IPS DF 19.7 (cell line): ENCODE measurements at regions not wholly inside any gene's neighbourhood (a gene's known extent, or its start where the extent isn't known, plus 50 kb on each side); places are given as distances from the start of the nearest gene placed in this dataset.
"Not testable (repeated sequence)": the region's sequence is repeated elsewhere in the genome, so short reads cannot be mapped to it uniquely, and the experiment has no call there.

ENCODE experiments used
- DNase-seq: peaks from one replicate; pipeline ENCODE4 v3.0.0-alpha.2; 2013; ENCODE audit warnings: low read depth, low spot score

DNA sequence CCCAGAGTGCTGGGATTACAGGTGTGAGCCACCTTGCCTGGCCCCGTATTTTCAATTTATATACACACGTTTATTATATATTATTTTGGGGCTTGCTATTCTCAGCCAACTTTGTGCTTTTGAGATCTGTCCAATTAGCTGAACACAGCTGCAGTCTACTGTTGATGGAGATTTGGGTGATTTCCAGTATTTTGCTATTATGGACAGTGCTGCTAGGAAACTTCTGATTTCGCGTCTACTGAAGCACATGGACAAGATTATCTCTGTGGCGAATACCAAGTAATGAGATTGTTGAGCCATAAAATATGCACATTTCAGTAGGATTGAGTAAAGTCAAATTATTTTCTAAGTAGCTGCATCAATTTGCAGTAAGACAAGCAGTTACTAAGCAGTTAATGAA, 1731.2 kb upstream of the CDH6 start:
- no peak for DNase-seq

DNA sequence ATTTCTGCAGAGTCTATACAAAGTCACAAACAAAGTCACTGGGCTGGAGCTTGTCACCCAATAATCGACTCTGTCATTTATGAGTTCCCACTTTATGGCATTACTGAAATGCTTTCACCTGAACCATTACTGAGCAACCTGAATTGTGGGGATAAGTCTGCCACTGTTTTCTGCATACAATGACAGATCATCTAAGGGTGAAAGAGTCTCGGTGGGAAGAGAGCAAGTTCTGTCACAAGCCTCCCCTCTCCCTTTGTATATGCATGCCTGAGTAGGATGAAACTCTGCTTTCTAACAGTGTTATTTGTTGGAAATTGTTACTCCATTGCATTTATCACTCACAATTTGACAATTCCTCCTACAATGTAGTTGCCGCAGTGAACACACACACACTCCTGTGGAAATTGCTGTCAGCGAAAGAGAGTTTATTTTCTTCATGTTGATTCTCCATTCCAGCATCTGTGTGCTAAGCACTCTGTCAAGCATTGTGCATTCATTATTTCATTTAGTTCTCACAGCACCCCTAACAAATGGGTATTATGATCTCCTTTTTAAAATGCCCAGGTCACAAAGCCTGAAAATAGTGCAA, 1732.4 kb upstream of the CDH6 start:
- no peak for DNase-seq

DNA sequence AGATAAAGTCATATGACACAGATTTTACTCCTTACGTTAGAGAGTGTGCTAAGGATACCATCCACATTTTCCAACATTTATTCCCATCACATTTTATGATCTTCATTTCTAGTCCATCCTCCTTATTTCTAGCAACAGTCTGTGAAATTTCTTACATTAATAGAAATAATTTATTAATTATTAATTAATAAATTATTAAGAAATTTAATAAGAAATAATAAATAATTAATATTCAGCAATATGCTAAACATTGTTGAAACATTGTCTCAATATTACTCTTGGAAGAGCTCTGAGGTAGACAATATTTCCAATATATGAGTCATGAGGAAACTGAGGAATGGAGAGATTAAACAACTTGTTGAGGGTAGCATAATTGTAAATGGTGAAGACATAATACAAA, 1742.5 kb upstream of the CDH6 start:
- DNase-seq: not testable (repeated sequence)

DNA sequence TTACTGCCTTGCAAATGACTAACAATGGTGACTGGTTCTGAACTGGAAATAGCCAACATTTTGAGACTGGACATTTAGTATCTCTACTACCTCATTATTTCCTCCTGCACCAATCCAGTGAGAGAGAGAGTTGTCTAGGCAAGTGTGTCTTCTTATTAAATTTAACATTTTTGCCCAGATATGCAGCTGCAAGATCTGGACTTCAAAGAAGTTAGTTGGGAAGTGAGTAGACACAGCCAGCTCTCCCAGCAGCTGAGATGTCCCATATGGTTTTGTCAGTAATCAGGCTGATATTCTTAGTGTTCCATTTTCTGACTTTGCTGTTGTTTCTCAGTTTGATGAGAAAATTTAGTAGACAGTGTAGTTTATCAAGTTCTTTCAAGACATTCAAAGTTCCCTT, 1778.8 kb upstream of the CDH6 start:
- DNase-seq: no peak

DNA sequence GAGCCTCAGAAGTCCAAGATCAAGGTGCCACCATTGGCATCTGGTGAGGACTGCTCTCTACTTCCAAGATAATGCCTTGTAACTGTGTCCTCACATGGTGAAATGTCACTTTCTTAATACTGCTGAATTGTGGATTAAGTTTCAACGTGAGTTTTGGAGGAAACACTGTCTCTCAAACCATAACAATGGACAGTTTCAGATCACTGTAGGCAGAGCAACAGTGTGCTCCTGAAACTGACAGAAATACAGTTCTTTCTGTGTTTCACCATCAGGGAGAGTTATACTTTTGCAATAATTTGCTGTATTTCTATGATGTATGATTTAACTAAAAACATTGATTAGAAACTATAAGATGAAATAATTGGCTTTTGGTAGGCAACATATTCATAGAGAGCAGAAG, 1780.5 kb upstream of the CDH6 start:
- no peak for DNase-seq

DNA sequence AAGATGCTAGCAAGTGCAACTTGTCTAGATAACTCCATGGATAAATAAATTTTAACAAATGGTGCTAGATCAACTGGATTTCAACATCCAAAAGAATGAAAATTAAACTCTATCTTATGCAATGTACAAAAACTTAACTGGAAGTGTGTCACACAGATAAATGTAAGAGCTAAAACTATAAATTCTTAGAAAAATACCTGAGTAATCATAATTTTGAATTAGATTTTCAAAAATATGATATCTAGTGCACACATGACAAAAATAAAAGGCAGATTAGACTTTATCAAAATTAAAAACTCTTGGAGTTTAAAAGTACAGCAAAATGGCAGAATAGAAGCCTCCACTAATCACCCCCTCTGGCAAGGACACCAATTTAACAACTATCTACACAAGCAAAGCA, 1791.2 kb upstream of the CDH6 start:
- no peak for DNase-seq

DNA sequence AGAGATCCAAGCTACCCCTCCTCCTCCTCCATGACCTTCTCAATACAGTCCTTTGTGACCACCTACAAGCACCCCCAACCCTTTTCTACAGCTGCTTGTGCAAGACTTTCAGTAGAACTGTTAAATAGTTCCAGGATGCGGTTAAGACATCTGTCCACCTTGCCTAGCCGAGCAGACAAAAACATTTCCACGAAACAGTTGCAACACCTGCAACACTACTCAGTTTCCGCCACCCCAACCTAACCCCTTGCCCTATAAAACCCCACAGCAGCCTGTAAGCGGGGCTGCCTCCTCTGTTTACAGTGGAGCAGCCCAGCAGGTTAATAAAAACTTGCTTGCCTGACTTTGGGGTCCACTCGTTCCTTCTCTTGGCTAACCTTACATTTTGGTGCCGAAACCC, 1803.5 kb upstream of the CDH6 start:
- DNase-seq: no peak

DNA sequence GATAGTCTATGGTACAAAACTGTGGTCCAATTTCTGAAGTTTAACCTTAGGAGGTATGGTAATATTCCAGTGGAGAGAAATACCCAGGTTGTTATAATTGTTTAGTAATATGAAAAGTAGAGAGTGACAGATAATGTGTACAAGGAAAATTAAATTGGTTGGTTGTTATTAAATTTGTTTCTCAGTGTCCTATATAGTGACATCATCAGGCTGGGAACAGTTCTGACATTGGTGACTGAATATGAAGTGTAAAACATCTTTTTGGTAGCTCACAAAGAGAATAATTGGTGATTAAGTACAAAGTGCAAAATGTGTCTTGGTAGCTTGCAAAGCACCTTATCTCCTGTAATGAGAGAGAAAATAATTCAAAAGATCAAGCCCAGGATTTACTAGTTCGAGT, 1806.1 kb upstream of the CDH6 start:
- DNase-seq: no peak

DNA sequence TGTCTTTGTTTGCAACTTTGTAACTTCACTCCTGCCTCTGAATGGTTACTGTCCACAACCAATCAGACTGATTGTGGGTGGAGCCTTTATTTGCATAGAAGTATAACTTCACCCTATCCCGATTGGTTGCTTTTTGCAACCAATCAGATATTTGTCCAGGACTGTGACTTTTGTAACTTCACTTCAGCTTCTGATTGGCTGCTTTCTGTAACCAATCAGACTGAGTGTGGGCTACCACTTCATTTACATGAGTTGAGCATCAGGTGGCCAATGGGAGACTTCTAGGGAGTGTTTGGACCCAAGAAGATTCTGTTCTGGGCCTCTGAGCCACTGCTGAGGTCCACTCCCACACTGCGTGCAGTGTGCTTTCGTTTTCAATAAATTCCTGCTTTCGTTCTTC, 1810.7 kb upstream of the CDH6 start:
- DNase-seq: no peak

DNA sequence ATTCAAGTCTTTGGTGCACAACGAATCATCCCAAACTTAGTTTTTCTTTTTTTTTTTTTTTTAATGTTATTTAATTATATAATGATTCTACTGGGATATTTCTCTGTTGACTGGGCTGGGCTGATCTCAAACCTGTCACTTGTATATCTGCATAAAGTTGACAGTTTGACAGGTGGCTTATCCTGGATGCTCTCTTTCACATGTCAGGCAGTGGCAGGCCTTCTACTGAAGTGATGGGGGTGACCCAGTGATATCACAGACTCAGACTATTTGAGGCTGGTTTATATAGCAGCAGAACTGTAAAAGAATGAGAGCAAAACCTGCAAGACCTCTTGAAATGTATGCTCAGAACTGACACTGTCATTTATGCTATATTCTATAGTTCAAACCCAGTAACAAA, 1813.5 kb upstream of the CDH6 start:
- DNase-seq: no peak

DNA sequence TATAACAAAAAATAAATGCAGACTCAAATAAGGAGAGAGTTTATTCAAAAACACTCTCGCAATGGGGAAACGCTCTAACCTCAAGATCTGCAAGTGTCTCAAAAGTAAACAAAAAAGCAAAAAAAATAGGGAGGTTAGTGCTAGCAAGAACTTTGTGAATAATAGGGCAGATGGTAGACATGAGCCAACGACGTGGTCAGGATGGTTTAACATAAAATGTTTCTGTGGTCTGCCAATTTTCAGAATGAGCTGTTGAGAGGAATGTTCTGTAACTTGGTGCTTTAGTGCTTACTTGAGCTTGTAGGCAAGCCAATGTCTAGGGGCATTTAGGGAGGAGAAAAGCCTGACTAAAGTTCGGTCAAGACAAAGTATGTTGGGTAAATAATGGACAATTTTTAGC, 1813.9 kb upstream of the CDH6 start:
- DNase-seq: no peak

DNA sequence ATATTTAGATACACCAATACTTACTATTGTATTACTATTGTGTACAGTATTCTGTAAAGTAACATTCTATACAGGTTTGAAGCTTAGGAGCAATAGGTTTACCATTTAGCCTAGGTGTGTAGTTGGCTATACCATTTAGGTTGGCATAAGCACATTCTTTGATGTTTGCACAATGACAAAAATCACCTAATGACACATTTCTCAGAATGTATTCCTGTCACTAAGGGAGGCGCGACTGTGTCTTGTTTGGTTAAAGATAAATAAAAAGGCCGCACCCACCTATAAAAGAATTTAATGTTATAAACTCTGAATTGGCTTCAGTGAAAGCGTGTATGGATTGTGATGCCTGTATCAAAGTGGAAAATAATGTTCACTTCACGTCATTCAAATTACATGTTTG, 1815.4 kb upstream of the CDH6 start:
- no peak for DNase-seq

DNA sequence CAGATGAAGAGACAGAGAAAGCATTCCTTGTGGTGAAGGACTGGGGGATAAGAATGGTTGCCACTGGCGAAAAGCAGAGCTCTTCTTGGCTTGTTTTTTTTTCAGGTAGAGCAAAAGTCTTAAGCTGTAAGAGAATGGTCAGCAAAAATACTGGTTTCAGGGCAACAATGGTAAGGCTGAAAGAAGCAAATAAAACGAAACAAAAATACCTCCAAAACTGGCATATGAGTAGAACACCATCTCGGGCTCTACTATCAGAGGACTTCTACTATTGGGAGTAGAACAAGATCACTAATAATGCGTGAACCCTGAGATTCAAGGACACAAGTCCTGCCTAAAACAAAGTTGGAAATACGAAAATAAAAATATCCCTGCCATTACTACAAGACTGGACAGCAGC, 1823.2 kb upstream of the CDH6 start:
- DNase-seq: no peak

DNA sequence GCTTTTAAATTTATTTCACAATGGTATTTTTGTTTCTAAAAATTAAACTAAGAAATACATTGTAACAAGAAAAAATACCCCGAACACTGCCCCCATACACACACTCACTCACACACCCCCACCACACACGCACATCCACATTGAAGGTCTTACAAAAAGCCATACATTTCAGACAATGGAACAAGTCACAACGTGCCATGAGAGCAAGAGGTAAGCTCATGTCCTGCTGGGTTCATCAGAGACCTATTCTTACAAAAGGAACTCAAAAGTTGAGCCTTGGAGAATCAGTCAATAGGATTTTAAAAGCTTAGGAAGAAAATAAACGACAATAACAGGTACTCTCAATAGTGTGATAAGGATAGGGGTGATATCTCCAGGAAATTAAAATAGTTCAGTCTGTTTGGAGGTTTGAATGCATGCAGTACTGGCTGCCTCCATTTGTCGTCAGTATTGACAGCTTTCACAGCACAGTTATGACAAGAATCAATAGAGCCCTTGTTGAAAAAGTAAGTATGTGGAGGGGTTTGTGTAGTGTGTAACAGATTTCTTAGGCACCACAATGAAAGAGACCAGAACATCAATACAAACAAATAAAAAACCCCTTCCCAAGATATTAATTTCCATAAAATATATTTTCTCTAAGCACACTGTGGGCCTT, 1826.2 kb upstream of the CDH6 start:
- DNase-seq: no peak

DNA sequence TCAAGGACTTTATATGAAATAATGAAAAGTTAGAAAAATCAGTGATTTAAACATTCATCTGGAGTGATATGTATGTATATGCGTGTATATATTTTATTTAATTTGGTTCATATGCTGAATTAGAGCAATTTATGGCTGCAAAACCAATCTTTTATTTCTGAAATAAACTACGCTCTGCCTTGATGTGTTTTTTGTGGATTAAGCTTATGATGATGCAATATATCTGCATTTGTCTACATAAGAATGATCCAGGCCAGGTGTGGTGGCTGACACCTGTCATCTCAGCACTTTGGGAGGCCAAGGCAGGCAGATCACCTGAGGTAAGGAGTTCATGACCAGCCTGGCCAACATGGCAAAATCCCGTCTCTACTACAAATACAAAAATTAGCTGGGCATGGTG, 1842.3 kb upstream of the CDH6 start:
- DNase-seq: no peak

DNA sequence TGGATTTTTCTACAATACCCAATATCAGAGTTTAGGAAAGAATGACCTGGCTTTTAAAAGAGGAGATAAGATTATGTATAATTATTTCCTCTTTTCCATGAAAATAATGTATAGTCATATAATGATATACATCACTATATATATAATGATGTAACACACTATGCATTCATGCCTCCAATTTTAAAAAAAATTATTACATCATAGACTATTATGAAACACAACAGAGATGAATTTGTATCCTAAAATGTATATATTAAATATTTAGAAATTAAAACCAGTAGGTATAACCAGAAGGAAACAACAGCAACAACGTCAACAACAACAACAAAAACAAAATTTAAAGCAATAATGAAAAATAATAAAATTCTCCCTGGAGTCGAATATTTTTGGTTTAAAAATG, 1856.5 kb upstream of the CDH6 start:
- DNase-seq: no peak

DNA sequence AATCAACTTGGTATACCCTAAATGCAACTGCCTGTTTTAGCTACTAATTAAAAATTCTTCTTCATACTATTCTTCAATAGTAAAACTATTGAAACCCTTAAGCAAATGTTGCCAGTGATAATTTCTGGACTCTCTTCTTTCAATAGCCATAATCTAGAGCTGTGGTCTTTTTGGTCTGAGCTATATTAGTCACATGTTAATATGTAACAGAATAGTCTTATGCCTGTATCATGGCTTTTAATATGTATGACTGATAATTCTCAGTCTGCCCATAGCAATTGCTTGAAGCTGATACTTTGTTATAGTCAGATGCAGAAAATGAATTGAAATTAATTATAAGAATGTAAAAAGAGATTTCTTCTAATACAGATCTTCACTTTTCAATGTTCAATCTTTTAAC, 1871.9 kb upstream of the CDH6 start:
- DNase-seq: no peak

DNA sequence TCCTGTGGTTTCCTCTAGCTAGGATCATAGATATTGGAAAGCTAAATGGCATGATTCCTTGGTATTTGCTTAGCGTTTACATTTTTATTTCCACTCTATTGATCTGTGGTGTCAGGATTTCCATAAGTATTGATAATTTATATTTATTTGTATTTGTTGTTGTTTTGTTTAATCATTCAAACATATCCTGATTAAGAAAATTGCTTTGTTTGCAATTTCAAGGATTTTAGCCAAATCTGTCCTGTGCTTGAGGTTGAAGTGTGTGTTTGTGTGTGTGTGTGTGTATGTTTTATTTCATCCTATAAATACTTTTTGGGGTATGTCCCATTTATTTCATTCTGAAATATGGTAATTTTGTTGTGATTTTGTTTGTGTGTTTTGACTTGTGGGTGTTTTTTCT, 1884.1 kb upstream of the CDH6 start:
- no peak for DNase-seq

DNA sequence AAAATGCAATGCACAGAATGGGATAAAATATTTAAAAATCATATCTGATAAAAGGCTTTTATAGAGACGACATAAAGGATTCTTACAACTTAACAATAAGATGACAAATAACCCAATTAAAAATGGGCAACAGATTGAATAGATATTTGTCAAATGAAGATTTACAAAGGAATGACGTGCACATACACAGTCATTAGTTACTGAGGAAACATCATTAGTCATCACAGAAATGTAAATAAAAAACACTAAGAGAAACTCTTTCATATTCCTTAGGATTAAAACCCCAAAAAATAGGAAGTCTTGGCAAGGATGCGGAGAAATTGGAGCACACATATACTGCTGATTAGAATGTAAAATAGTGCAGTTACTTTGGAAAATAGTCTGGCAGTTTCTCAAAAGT, 1886.0 kb upstream of the CDH6 start:
- no peak for DNase-seq

DNA sequence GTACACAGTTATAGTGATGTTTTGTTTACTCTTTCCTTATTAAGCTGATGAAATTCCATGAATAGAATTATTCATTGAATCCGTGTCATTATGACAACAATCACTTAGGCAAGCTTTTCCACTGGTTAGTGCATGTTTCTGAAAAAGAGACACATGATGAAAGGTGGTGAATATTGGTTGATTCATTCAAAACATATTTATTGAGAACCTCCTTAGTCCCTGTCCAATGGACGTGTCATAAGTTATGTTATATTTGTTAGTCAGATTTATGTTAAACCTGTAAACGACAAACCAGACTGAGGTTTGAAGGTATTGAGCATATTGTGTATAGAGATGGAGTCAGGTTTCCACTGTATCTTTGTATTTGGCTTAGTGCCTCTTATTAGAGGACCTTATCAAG, 1888.9 kb upstream of the CDH6 start:
- DNase-seq: no peak

DNA sequence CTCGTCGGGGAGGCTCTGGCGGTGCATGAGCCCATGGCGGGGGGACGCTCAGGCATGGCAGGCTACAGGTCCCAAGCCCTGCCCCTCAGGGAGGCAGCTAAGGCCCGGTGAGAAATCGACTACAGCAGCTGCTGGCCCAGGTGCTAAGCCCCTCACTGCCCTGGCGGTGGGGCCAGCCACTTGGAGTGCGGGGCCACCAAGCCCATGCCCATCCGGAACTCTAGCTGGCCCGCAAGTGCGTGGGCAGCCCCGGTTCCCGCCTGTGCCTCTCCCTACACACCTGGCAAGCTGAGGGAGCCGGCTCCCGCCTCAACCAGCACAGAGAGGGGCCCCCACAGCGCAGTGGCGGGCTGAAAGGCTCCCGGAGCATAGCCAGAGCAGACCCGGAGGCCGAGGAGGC, 1896.9 kb upstream of the CDH6 start:
- no peak for DNase-seq

DNA sequence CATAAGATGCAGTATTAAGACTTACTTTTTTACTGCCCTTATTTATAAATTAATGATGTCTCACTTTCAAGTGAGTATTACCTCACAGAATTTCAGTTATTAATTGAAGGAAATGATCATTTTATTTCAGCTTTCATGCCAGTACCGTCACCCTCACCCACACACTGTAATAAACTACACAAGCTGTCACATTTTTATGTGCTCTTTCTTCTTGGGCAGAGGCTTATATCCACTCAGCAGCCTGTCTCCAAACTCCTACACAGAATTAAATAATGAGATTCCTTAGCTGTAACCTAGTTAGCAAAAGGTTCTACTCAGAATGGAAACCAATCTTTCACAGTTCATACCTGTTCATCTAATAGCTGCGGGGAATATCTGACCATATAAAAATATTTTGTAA, 1915.8 kb upstream of the CDH6 start:
- no peak for DNase-seq

DNA sequence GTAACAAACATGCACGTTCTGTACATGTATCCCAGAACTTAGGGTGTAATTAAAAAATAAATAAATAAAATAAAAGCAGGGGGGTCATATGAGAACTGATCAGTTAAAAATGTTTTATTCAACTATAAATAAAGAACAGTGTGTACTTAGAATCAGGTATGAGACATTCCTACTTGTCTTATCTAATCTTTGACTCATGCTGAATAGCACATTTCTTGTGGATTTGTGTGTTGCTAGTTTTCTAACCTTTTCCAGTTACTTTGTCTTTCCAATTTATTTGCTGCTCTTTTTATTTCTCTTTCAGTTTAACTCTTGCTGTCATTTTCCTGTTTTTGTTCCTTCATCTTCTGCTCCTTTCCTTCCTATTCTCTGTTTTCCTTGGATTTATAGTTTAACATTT, 1917.1 kb upstream of the CDH6 start:
- DNase-seq: no peak

DNA sequence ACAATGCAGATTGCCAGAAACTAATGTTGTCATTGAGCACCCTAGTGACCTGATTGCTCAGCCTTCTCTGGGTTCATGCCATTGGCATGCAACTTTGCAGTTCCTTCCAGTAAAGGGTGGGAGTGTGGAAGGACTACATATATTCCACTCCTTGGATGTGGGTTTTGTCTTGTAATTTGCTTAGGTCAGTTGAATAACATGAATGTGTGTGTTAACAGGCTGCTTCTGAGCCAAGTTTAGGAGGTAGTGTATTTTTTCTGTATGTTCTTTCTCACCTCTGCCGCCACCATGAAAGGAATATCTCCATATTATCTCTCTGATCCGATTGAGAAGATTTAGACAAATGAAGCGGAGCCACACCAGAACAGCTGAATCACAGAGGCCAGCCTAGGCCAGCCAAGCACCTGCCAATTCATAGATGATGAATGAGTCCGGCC, 1929.6 kb upstream of the CDH6 start:
- no peak for DNase-seq
